ENCODE measurements at regions not wholly inside any gene's neighbourhood (a gene's known extent, or its start where the extent isn't known, plus 50 kb on each side); places are given as distances from the start of the nearest gene placed in this dataset.
A peak's percentile ranks its signal among the peaks of the same experiment; 100 is the strongest.
"Not testable (repeated sequence)": the region's sequence is repeated elsewhere in the genome, so short reads cannot be mapped to it uniquely, and the experiment has no call there.

DNA sequence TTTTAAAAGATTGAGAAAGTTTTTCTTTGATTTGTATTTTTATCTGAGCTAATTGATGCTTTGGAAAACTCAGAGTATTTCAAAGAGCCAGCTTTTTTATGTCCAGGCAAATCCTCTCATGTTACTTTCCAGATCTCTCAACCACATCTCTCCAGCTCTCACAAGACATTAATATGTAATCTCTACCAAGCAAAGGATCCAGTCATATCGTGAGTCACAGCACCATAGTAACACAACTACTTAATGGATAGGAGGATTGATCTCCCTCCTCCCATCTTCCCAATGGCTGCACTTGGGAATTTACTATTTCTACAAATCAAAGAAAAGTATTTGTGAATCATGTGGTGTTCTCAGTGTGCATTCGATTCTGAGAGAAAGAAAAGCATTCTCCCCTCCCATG lies 63.3 kb downstream of the POU4F1 start:
- Histone ChIP-seq H3K4me3 (ENCODE audit: low read depth, low read length) (no peak overlapping the region), H3K36me3 (ENCODE audit: control insufficient read depth, insufficient read depth, low read length) (no peaks in the 10 kb centered on the region), H3K27me3 (ENCODE audit: control insufficient read depth, insufficient read depth, low read length) (no peaks in the 10 kb centered on the region)
- TF ChIP-seq, protein P1, sequence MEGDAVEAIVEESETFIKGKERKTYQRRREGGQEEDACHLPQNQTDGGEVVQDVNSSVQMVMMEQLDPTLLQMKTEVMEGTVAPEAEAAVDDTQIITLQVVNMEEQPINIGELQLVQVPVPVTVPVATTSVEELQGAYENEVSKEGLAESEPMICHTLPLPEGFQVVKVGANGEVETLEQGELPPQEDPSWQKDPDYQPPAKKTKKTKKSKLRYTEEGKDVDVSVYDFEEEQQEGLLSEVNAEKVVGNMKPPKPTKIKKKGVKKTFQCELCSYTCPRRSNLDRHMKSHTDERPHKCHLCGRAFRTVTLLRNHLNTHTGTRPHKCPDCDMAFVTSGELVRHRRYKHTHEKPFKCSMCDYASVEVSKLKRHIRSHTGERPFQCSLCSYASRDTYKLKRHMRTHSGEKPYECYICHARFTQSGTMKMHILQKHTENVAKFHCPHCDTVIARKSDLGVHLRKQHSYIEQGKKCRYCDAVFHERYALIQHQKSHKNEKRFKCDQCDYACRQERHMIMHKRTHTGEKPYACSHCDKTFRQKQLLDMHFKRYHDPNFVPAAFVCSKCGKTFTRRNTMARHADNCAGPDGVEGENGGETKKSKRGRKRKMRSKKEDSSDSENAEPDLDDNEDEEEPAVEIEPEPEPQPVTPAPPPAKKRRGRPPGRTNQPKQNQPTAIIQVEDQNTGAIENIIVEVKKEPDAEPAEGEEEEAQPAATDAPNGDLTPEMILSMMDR (IDR thresholded peaks at IDR 0.05; ENCODE audit: insufficient read depth, low read length, severe bottlenecking) = no peak
- DNase-seq (ENCODE audit: low read depth) (peak; percentile 7), FAIRE-seq (no peak)

DNA sequence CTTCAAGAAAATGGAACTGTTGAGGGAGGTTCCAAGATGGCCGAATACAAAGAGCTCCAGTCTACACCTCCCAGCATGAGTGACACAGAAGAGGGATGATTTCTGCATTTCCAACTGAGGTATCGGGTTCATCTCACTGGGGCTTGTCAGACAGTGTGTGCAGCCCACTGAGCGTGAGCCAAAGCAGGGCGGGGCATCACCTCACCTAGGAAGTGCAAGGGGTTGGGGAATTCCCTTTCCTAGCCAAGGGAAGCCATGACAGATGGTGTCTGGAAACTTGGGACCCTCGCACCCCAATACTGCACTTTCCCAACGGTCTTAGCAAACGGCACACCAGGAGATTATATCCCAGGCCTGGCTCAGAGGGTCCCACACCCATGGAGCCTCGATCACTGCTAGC lies 77.3 kb downstream of the POU4F1 start:
- H3K36me3 ChIP-seq (ENCODE audit: control insufficient read depth, insufficient read depth, low read length); H3K4me3 ChIP-seq (ENCODE audit: low read depth, low read length); FAIRE-seq; DNase-seq (ENCODE audit: low read depth); H3K27me3 ChIP-seq (ENCODE audit: control insufficient read depth, insufficient read depth, low read length): not testable (repeated sequence)

DNA sequence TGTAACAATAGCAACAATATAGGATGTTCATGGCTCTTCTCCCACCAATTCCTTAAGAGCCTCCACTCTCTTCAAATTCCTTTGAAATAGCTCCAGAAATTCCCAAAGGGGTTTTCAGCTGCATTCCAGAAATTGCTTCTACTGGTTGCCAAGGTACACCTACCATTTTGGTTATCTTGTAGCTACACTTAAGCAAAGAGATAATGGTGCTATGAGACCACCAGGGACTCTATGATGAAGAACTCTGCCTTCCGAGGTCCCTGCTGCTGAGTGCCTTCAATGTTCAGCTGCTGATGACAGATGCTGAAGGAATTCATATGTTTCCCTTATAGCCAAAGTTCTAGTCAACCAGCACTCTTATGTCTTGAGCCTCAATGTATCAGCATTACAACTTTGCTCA lies 78.4 kb downstream of the POU4F1 start:
- Histone ChIP-seq H3K27me3 (ENCODE audit: control insufficient read depth, insufficient read depth, low read length) (no peaks in the 10 kb centered on the region), H3K4me3 (ENCODE audit: low read depth, low read length) (no peak overlapping the region), H3K36me3 (ENCODE audit: control insufficient read depth, insufficient read depth, low read length) (no peaks in the 10 kb centered on the region)
- FAIRE-seq (no peak), DNase-seq (ENCODE audit: low read depth) (no peak)
- TF ChIP-seq, protein P1 (IDR thresholded peaks at IDR 0.05; ENCODE audit: insufficient read depth, low read length, severe bottlenecking) = no peak

- Histone ChIP-seq H3K4me3 (ENCODE audit: low read depth, low read length) (no peak overlapping the region), H3K27me3 (ENCODE audit: control insufficient read depth, insufficient read depth, low read length) (no peaks in the 10 kb centered on the region), H3K36me3 (ENCODE audit: control insufficient read depth, insufficient read depth, low read length) (no peaks in the 10 kb centered on the region)
- no peak for DNase-seq (ENCODE audit: low read depth)
- no peak for FAIRE-seq
- TF ChIP-seq, protein P1 (IDR thresholded peaks at IDR 0.05; ENCODE audit: insufficient read depth, low read length, severe bottlenecking) = no peak
Measured at GRCh38 chr13:78521091-78521490, 82.3 kb downstream of the POU4F1 start.

GRCh38 chr13:78520425-78520824 lies 82.9 kb downstream of the POU4F1 start:
- DNase-seq (ENCODE audit: low read depth) (no peak), FAIRE-seq (no peak)
- Histone ChIP-seq H3K36me3 (ENCODE audit: control insufficient read depth, insufficient read depth, low read length) (no peaks in the 10 kb centered on the region), H3K4me3 (ENCODE audit: low read depth, low read length) (no peak overlapping the region), H3K27me3 (ENCODE audit: control insufficient read depth, insufficient read depth, low read length) (no peaks in the 10 kb centered on the region)
- TF ChIP-seq, protein P1 (IDR thresholded peaks at IDR 0.05; ENCODE audit: insufficient read depth, low read length, severe bottlenecking) = no peak

DNA sequence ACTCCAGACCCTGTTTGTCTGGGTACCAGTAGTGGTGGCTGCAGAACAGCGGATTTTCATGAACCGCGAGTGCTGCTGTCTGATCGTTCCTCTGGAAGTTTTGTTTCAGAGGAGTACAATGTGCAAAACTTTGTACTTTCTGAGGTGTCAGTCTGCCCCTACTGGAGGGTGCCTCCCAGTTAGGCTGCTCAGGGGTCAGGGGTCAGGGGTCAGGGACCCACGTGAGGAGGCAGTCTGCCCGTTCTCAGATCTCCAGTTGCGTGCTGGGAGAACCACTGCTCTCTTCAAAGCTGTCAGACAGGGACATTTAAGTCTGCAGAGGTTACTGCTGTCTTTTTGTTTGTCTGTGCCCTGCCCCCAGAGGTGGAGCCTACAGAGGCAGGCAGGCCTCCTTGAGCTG lies 84.9 kb downstream of the POU4F1 start:
- not testable (repeated sequence) for FAIRE-seq; DNase-seq (ENCODE audit: low read depth); H3K36me3 ChIP-seq (ENCODE audit: control insufficient read depth, insufficient read depth, low read length); H3K4me3 ChIP-seq (ENCODE audit: low read depth, low read length); H3K27me3 ChIP-seq (ENCODE audit: control insufficient read depth, insufficient read depth, low read length)

- no peak for DNase-seq (ENCODE audit: low read depth)
- TF ChIP-seq, protein P1 (IDR thresholded peaks at IDR 0.05; ENCODE audit: insufficient read depth, low read length, severe bottlenecking) = no peak
- no peaks in the 10 kb centered on the region for H3K27me3 ChIP-seq (ENCODE audit: control insufficient read depth, insufficient read depth, low read length)
- FAIRE-seq = no peak
- no peaks in the 10 kb centered on the region for H3K36me3 ChIP-seq (ENCODE audit: control insufficient read depth, insufficient read depth, low read length)
- no peak overlapping the region for H3K4me3 ChIP-seq (ENCODE audit: low read depth, low read length)
Measured at GRCh38 chr13:78499802-78500201, 103.5 kb downstream of the POU4F1 start.

Measured in bronchial epithelial cell (primary cell).